Endodermal cell (in vitro differentiated cells): ENCODE measurements at regions not wholly inside any gene's neighbourhood (a gene's known extent, or its start where the extent isn't known, plus 50 kb on each side); places are given as distances from the start of the nearest gene placed in this dataset.

ENCODE experiments used
- DNase-seq: peaks from one replicate; pipeline ENCODE4 v3.0.0-alpha.2; 2017
- H3K27ac ChIP-seq: 2 replicates; pipeline ENCODE4 v1.5.1; 2013; ENCODE audit warnings: mild to moderate bottlenecking, low read depth, low read length, moderate library complexity
- H3K27me3 ChIP-seq: 2 replicates; pipeline ENCODE4 v1.6.1; 2013; ENCODE audit warnings: mild to moderate bottlenecking, low read length, moderate library complexity; ENCODE audit not compliant: insufficient read depth, control insufficient read depth, poor library complexity, severe bottlenecking
- H3K36me3 ChIP-seq: 2 replicates; pipeline ENCODE4 v1.7.0; 2013; ENCODE audit warnings: mild to moderate bottlenecking, low read length, moderate library complexity; ENCODE audit not compliant: control insufficient read depth, insufficient read depth
- H3K4me1 ChIP-seq: one replicate; pipeline ENCODE4 v1.7.0; 2013; ENCODE audit warnings: low read length; ENCODE audit not compliant: control insufficient read depth, insufficient read depth
- H3K4me3 ChIP-seq: 2 replicates; pipeline ENCODE4 v1.5.1; 2013; ENCODE audit warnings: mild to moderate bottlenecking, low read length, moderate library complexity
- H3K9ac ChIP-seq: 2 replicates; pipeline ENCODE4 v1.6.1; 2013; ENCODE audit warnings: mild to moderate bottlenecking, low read length, moderate library complexity; ENCODE audit not compliant: poor library complexity, severe bottlenecking; ENCODE audit errors: extremely low read depth
- H3K9me3 ChIP-seq: 2 replicates; pipeline ENCODE4 v1.6.1; 2013; ENCODE audit warnings: mild to moderate bottlenecking, low read length, moderate library complexity; ENCODE audit not compliant: control insufficient read depth
- H3K27ac Mint-ChIP-seq: 2 replicates; pipeline ENCODE4 v1.8.0; 2020; ENCODE audit warnings: mixed read lengths
- H3K27me3 Mint-ChIP-seq: 2 replicates; pipeline ENCODE4 v1.8.0; 2021; ENCODE audit warnings: mild to moderate bottlenecking, mixed read lengths; ENCODE audit not compliant: insufficient read depth
- H3K36me3 Mint-ChIP-seq: 2 replicates; pipeline ENCODE4 v1.8.0; 2020; ENCODE audit warnings: low read depth, mixed read lengths
- H3K4me1 Mint-ChIP-seq: 2 replicates; pipeline ENCODE4 v1.8.0; 2020; ENCODE audit warnings: mixed read lengths
- H3K4me3 Mint-ChIP-seq: 2 replicates; pipeline ENCODE4 v1.8.0; 2020; ENCODE audit warnings: mild to moderate bottlenecking, moderate library complexity, mixed read lengths
- H3K9me3 Mint-ChIP-seq: 2 replicates; pipeline ENCODE4 v1.8.0; 2020; ENCODE audit warnings: mild to moderate bottlenecking, mixed read lengths
- CTCF ChIP-seq: fragments of 200-600 bp; sonication (generic); conservative IDR thresholded peaks from 2 replicates; pipeline ENCODE4 v1.5.0; 2021; ENCODE audit warnings: antibody characterized with exemption, mild to moderate bottlenecking
- WGBS, 2 experiments: methylation state at CpG; one replicate each; pipeline versions ENCODE4 v1.1.5 to v1.1.7; 2013; ENCODE audit warnings: missing lambda C conversion rate in 2 of 2, mixed read lengths in 1 of 2; ENCODE audit not compliant: insufficient coverage in 1 of 2, insufficient read length in 1 of 2; 5-methylcytosine and 5-hydroxymethylcytosine counted together

- no peak overlapping the region for H3K27ac Mint-ChIP-seq
- peaks cover 6% of the 10 kb centered on the region for H3K36me3 Mint-ChIP-seq
- TF ChIP-seq CTCF = no peak
Measured at GRCh38 chr16:63787014-63787413, 1334.8 kb downstream of the CDH11 start.

GRCh38 chr16:63785170-63785569, 1336.7 kb downstream of the CDH11 start:
- Mint-ChIP-seq H3K9me3 (peaks cover 65% of the 10 kb centered on the region), H3K36me3 (peaks cover 6% of the 10 kb centered on the region)
- no peak for TF ChIP-seq CTCF

More at GRCh38 chr16:63787014-63787413, 1334.8 kb downstream of the CDH11 start:
- H3K4me3 ChIP-seq = peak overlapping the region; percentile 57
- no peaks in the 10 kb centered on the region for H3K36me3 ChIP-seq
- 100% methylated on average over 1 of the region's 1 CpG; no CpG with 5 or more reads in 1 of the 2 experiments for WGBS, 2 experiments
- DNase-seq = no peak
- Mint-ChIP-seq H3K9me3 (peaks cover 65% of the 10 kb centered on the region), H3K4me3 (no peak overlapping the region), H3K4me1 (no peaks in the 10 kb centered on the region), H3K27me3 (peaks cover 1% of the 10 kb centered on the region)
- H3K27me3 ChIP-seq = no peaks in the 10 kb centered on the region
- no peak overlapping the region for H3K9ac ChIP-seq
- H3K4me1 ChIP-seq = no peaks in the 10 kb centered on the region
- H3K9me3 ChIP-seq = peaks cover 51% of the 10 kb centered on the region
- no peak overlapping the region for H3K27ac ChIP-seq

GRCh38 chr16:63776437-63776836, 1345.4 kb downstream of the CDH11 start:
- Mint-ChIP-seq H3K27ac (no peak overlapping the region), H3K36me3 (no peaks in the 10 kb centered on the region), H3K4me1 (no peaks in the 10 kb centered on the region), H3K4me3 (no peak overlapping the region), H3K27me3 (no peaks in the 10 kb centered on the region), H3K9me3 (no peaks in the 10 kb centered on the region)
- DNase-seq = no peak
- Histone ChIP-seq H3K4me3 (no peak overlapping the region), H3K36me3 (no peaks in the 10 kb centered on the region), H3K9me3 (no peaks in the 10 kb centered on the region), H3K9ac (no peak overlapping the region), H3K4me1 (no peaks in the 10 kb centered on the region), H3K27ac (no peak overlapping the region), H3K27me3 (no peaks in the 10 kb centered on the region)
- no peak for TF ChIP-seq CTCF

More at GRCh38 chr16:63785170-63785569, 1336.7 kb downstream of the CDH11 start:
- Histone ChIP-seq H3K4me1 (no peaks in the 10 kb centered on the region), H3K4me3 (no peak overlapping the region), H3K27me3 (no peaks in the 10 kb centered on the region), H3K36me3 (no peaks in the 10 kb centered on the region), H3K27ac (no peak overlapping the region), H3K9me3 (peaks cover 51% of the 10 kb centered on the region), H3K9ac (no peak overlapping the region)
- H3K4me3 Mint-ChIP-seq = no peak overlapping the region
- 87 to 100% methylated on average over 2 of the region's 2 CpGs for WGBS, 2 experiments
- DNase-seq = no peak
- peaks cover 1% of the 10 kb centered on the region for H3K27me3 Mint-ChIP-seq
- H3K4me1 Mint-ChIP-seq = no peaks in the 10 kb centered on the region
- H3K27ac Mint-ChIP-seq = no peak overlapping the region
